Endothelial cell of umbilical vein (primary cell): ENCODE measurements at regions not wholly inside any gene's neighbourhood (a gene's known extent, or its start where the extent isn't known, plus 50 kb on each side); places are given as distances from the start of the nearest gene placed in this dataset.

ENCODE experiments used
- BruUV-seq: library from RNA; stranded (reverse); fragments of 400-500 nt; replicated peaks from 2 replicates; lab custom pipeline; 2021; lab: Mats Ljungman, UMichigan
- CTCF ChIA-PET: fragments of 300-600, 350-600 bp; sonication (Branson Sonifier 250); formaldehyde crosslinking; loops from one replicate; lab custom pipeline; 2021; ENCODE audit warnings: antibody characterized with exemption, inconsistent platforms; lab: Charles Lee
- POLR2A ChIA-PET: fragments of 300-600, 350-600 bp; sonication (Branson Sonifier 250); formaldehyde crosslinking; loops from one replicate; lab custom pipeline; 2021; ENCODE audit warnings: antibody characterized with exemption, inconsistent platforms; lab: Charles Lee
- DNase-seq: peaks from one replicate; pipeline ENCODE4 v3.0.0-alpha.2; 2011; ENCODE audit warnings: low read depth, low spot score
- FAIRE-seq: peaks from 2 replicates; lab custom pipeline; 2011; peaks lifted over from hg19 to GRCh38; lab: Jason Lieb, UNC
- H2AFZ ChIP-seq: 2 replicates; pipeline ENCODE4 v1.6.0; 2012; ENCODE audit warnings: low read depth, low read length, control low read depth, inconsistent platforms
- H3K27ac ChIP-seq: 2 replicates; pipeline ENCODE4 v1.5.1; 2011; ENCODE audit warnings: low read depth, mild to moderate bottlenecking, control low read depth, low read length, moderate library complexity; ENCODE audit not compliant: insufficient read depth
- H3K27me3 ChIP-seq, 2 experiments: 2 replicates each; pipeline versions ENCODE4 v1.6.0 to v1.6.1; 2011; ENCODE audit warnings: low read length in 2 of 2, mixed read lengths in 1 of 2; ENCODE audit not compliant: control insufficient read depth in 2 of 2, insufficient read depth in 2 of 2
- H3K36me3 ChIP-seq, 2 experiments: 2 replicates in 1 of 2; 3 replicates in 1 of 2; pipeline ENCODE4 v1.5.1; 2011; ENCODE audit warnings: low read length in 2 of 2, mild to moderate bottlenecking in 1 of 2, moderate library complexity in 1 of 2; ENCODE audit not compliant: control insufficient read depth in 2 of 2, insufficient read depth in 2 of 2; ENCODE audit errors: extremely low read depth in 1 of 2
- H3K4me1 ChIP-seq: 3 replicates; pipeline ENCODE4 v1.5.1; 2011; ENCODE audit warnings: mild to moderate bottlenecking, low read length; ENCODE audit not compliant: control insufficient read depth, insufficient read depth; ENCODE audit errors: extremely low read depth
- H3K4me2 ChIP-seq: 2 replicates; pipeline ENCODE4 v1.6.1; 2011; ENCODE audit warnings: low read length, control low read depth, mixed read lengths; ENCODE audit not compliant: insufficient read depth
- H3K4me3 ChIP-seq, 3 experiments: fragments of 200-600 bp in 1 of 3; sonication (generic), shearing (Covaris generic) in 1 of 3; replicated peaks in 1 of 3; 2 replicates each; pipeline ENCODE4 v1.5.1; 2011 to 2016; ENCODE audit warnings: control low read depth in 3 of 3, low read length in 3 of 3, mild to moderate bottlenecking in 2 of 3, inconsistent platforms in 1 of 3, low read depth in 1 of 3, moderate library complexity in 1 of 3; ENCODE audit not compliant: insufficient read depth in 1 of 3
- H3K79me2 ChIP-seq: 2 replicates; pipeline ENCODE4 v1.6.0; 2012; ENCODE audit warnings: low read length, inconsistent platforms; ENCODE audit not compliant: control insufficient read depth, insufficient read depth
- H3K9ac ChIP-seq: replicated peaks from 2 replicates; pipeline ENCODE3; 2011; ENCODE audit warnings: low read length, control low read depth; ENCODE audit not compliant: insufficient read depth; ENCODE audit errors: extremely low read depth
- H3K9me1 ChIP-seq: replicated peaks from 3 replicates; pipeline ENCODE4 v1.6.0; 2011; ENCODE audit warnings: mild to moderate bottlenecking, low read length; ENCODE audit not compliant: control insufficient read depth, insufficient read depth; ENCODE audit errors: extremely low read depth
- H3K9me3 ChIP-seq: replicated peaks from 2 replicates; pipeline ENCODE4 v1.5.1; 2012; ENCODE audit warnings: low read length, inconsistent platforms; ENCODE audit not compliant: control insufficient read depth, insufficient read depth
- H4K20me1 ChIP-seq: replicated peaks from 2 replicates; pipeline ENCODE3; 2011; ENCODE audit warnings: mild to moderate bottlenecking, low read length; ENCODE audit not compliant: control insufficient read depth, insufficient read depth; ENCODE audit errors: extremely low read depth
- EZH2 ChIP-seq: IDR thresholded peaks from 2 replicates; pipeline ENCODE4 v1.6.1; 2012; ENCODE audit warnings: borderline replicate concordance, low read depth, mild to moderate bottlenecking, moderate library complexity, low read length, inconsistent platforms; ENCODE audit not compliant: severe bottlenecking
- FOS ChIP-seq: IDR thresholded peaks from 2 replicates; pipeline ENCODE4 v1.6.1; 2011; ENCODE audit warnings: mild to moderate bottlenecking, low read length, moderate library complexity, borderline replicate concordance; ENCODE audit not compliant: insufficient read depth
- GATA2 ChIP-seq: IDR thresholded peaks from 2 replicates; pipeline ENCODE4 v1.7.0; 2011; ENCODE audit warnings: low read depth, mild to moderate bottlenecking, moderate library complexity, mixed read lengths, low read length; ENCODE audit not compliant: insufficient read length, insufficient read depth
- JUN ChIP-seq: IDR thresholded peaks from 2 replicates; pipeline ENCODE4 v1.6.1; 2011; ENCODE audit warnings: borderline replicate concordance, low read depth; ENCODE audit not compliant: insufficient read length, insufficient read depth
- MYC ChIP-seq: IDR thresholded peaks from one replicate; pipeline ENCODE4 v1.6.1; 2011; ENCODE audit warnings: mild to moderate bottlenecking, low read depth, low read length
- POLR2A ChIP-seq: IDR thresholded peaks from 2 replicates; pipeline ENCODE4 v1.6.1; 2012; ENCODE audit warnings: low read depth, mild to moderate bottlenecking, control low read depth, low read length
- POLR2AphosphoS5 ChIP-seq: IDR thresholded peaks from 2 replicates; pipeline ENCODE4 v1.6.1; 2012; ENCODE audit warnings: low read depth, mild to moderate bottlenecking, control low read depth, low read length, moderate library complexity; ENCODE audit not compliant: insufficient read depth
- dilution Hi-C: fragments of 300-500 bp; cut with MboI; formaldehyde crosslinking; loops from one replicate; pipeline ENCODE4 v1.15.0; 2019; ENCODE audit warnings: low sequenced_read_pairs; ENCODE audit not compliant: extremely low pct_ligation_motif_present
- intact Hi-C: fragments of 100-400 bp; cut with micrococcal nuclease; formaldehyde crosslinking; loops from one replicate; pipeline ENCODE4 v1.10.0; 2022
- TF ChIP-seq, protein P1 (sequence below), 2 donors: IDR thresholded peaks; 1 replicate in 1 of 2; 2 replicates in 1 of 2; pipeline ENCODE4 v1.5.1; 2011; ENCODE audit warnings: low read length in 2 of 2, mild to moderate bottlenecking in 2 of 2, moderate library complexity in 2 of 2, control low read depth in 1 of 2, inconsistent platforms in 1 of 2, low read depth in 1 of 2; ENCODE audit not compliant: insufficient read depth in 1 of 2; ENCODE audit errors: extremely low read depth in 1 of 2
- TF ChIP-seq, protein P2 (sequence below): IDR thresholded peaks from 2 replicates; pipeline ENCODE4 v1.6.1; 2011; ENCODE audit not compliant: insufficient read depth, insufficient read length

DNA sequence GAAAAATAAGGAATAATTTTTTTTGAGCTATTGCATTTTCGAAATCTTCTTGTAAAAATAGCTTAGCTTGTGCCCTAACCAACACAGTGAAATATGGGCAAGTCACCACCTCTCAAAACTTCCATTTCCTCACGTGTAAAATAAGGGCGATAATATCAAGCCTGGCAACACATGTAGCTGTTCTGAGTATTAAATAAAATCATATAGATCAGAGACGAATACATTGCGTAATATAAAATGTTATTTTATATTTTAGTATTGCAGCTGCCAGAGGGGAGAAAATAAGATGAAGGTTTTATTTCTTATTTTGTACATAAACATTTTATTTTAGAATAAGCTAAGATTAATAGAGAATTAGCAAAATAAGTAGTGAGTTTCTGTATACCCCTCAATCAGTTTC is 85.9 kb downstream of the C21orf91 start:
- Histone ChIP-seq H4K20me1 (no peaks in the 10 kb centered on the region), H3K9ac (no peak overlapping the region), H3K9me3 (no peaks in the 10 kb centered on the region), H2AFZ (no peak overlapping the region), H3K4me1 (no peaks in the 10 kb centered on the region), H3K27me3 (no peaks in the 10 kb centered on the region), H3K36me3 (no peaks in the 10 kb centered on the region), H3K79me2 (no peaks in the 10 kb centered on the region), H3K4me2 (no peak overlapping the region), H3K27ac (no peak overlapping the region), H3K9me1 (no peaks in the 10 kb centered on the region), H3K4me3 (no peak overlapping the region)
- DNase-seq (no peak), FAIRE-seq (no peak)
- intact Hi-C loops (no loop called here), dilution Hi-C loops (no loop called here)
- POLR2A ChIA-PET = no interaction called here
- no TSS peak for BruUV-seq
- TF ChIP-seq MYC = no peak
- no peak for TF ChIP-seq POLR2A
- TF ChIP-seq FOS = no peak
- TF ChIP-seq POLR2AphosphoS5 = no peak
- TF ChIP-seq GATA2 = no peak
- TF ChIP-seq, protein P1, sequence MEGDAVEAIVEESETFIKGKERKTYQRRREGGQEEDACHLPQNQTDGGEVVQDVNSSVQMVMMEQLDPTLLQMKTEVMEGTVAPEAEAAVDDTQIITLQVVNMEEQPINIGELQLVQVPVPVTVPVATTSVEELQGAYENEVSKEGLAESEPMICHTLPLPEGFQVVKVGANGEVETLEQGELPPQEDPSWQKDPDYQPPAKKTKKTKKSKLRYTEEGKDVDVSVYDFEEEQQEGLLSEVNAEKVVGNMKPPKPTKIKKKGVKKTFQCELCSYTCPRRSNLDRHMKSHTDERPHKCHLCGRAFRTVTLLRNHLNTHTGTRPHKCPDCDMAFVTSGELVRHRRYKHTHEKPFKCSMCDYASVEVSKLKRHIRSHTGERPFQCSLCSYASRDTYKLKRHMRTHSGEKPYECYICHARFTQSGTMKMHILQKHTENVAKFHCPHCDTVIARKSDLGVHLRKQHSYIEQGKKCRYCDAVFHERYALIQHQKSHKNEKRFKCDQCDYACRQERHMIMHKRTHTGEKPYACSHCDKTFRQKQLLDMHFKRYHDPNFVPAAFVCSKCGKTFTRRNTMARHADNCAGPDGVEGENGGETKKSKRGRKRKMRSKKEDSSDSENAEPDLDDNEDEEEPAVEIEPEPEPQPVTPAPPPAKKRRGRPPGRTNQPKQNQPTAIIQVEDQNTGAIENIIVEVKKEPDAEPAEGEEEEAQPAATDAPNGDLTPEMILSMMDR (IDR thresholded peaks at IDR 0.05; ENCODE audit: extremely low read depth in 1 of 2, insufficient read depth in 1 of 2, low read depth in 1 of 2, low read length in 2 of 2) = no peak
- TF ChIP-seq, protein P2, sequence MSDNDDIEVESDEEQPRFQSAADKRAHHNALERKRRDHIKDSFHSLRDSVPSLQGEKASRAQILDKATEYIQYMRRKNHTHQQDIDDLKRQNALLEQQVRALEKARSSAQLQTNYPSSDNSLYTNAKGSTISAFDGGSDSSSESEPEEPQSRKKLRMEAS = no peak
- no peak for TF ChIP-seq JUN
- TF ChIP-seq EZH2 = no peak
- CTCF ChIA-PET = no interaction called here
